LHCN-M2 (cell line): ENCODE measurements at regions not wholly inside any gene's neighbourhood (a gene's known extent, or its start where the extent isn't known, plus 50 kb on each side); places are given as distances from the start of the nearest gene placed in this dataset.

Experiments
- DNase-seq: peaks from one replicate; pipeline ENCODE4 v3.0.0-alpha.2; 2012; ENCODE audit warnings: low read depth

- DNase-seq = no peak
These were observed 50.5 kb upstream of the PRDM1 start for GRCh38 chr6:106035655-106036054.

- no peak for DNase-seq
These were observed 52.3 kb upstream of the PRDM1 start for GRCh38 chr6:106033806-106034205.

GRCh38 chr6:106027758-106028157 is 58.4 kb upstream of the PRDM1 start:
- DNase-seq = no peak

DNA sequence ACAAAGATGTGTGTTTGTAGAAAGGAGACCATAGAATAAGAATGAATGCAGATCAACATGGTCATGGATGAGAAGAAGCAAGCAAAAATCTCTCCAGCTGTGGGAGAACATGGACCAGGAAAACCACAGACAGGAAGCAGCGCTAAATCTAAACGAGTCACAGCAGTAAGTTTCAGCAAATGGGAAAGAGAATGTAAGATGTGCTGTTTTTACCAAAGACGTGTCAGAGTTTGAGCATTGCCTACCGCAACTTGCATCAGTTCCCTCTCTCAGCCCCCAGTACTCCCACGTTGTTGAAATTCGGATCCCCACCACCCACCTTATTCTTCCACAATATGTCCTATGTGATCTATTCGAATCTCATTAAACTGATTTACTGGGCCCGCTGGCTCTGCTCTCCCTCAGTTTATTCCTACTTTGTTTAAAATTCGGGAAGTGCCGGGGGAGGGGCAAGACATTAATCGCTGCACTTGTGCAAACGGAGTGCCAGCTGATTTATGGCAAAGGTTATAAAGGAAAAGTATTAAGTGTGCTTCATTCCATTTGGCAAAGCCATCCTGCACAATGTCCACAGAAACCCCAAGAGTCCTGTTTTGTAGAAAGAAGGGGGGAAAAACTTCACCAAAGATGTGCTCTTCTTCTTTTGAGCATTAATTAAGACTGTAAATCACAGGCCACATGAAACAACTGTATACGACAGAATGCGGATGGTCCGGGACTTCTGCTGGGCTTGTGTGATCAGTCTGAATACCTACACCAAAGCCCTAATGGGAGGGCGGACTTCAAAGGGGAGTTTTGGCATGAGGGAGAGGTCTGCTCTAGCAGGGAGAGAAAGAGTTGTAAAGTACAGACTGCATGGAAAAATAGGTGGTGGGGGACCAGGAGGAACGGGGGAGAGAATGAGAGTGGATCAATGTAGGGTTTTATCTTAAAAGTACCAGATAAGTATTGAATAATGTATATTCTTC is 59.1 kb upstream of the PRDM1 start:
- no peak for DNase-seq

DNA sequence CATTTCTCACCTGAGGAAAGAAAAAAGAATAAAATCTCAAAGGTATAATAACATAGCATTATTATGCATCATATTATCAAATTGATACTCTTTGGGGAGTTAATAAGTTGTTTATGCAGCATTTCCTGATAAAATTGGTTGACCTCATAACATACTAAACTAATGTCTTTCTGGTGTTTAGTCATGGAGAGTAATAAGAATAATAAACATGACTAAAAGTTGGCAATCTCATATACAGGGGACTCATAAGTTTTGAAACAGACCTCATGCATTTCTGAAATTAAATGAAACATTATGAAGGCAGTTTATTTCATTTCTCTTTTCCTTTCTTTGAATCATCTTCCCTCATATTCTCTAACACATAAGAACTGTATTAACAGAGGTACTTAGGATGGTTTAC is 60.5 kb upstream of the PRDM1 start:
- DNase-seq = peak; percentile 32

DNA sequence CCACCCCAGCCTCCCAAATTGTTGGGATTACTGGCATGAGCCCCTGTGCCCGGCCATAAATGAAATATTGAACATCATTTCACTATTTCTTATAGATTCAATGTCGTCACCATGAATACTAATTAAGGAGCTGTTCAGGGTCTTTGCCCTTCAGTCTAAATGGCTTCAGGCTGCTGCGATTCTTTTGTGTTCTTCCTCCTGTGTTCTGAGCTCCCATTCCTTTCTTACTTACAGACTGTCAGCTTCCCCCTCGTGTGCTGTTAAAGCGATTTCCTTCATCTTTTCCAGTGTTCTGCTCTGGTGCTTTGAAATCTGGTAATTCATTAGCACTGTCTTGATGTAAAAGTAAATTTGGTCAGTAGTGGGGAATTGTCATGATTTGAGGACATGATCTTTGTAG is 63.3 kb upstream of the PRDM1 start:
- no peak for DNase-seq

- no peak for DNase-seq
These were observed 68.7 kb upstream of the PRDM1 start for GRCh38 chr6:106017454-106017853.

GRCh38 chr6:106014955-106015354 is 71.2 kb upstream of the PRDM1 start:
- DNase-seq = no peak

- no peak for DNase-seq
These were observed 74.7 kb upstream of the PRDM1 start for GRCh38 chr6:106011476-106011875.

DNA sequence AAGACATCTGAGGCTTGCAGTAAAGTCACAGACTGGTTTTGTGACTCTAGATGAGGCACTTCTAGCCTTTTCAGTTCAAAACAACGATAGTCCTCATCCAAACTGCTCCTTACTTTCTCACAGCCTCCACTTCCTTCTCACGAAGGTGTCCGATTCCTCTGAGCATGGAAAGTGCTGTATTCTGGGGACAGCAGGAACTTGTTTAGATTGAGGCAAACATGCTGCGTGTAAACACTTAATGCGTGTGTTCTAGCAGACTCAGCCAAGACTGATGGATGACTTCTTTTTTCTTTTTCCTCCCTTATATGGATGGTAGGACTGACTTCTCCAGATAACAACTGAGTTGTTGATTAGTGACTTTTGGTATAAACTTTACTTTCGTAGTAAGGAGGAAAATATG is 80.2 kb upstream of the PRDM1 start:
- no peak for DNase-seq

- no peak for DNase-seq
These were observed 81.1 kb upstream of the PRDM1 start for GRCh38 chr6:106005013-106005412.

DNA sequence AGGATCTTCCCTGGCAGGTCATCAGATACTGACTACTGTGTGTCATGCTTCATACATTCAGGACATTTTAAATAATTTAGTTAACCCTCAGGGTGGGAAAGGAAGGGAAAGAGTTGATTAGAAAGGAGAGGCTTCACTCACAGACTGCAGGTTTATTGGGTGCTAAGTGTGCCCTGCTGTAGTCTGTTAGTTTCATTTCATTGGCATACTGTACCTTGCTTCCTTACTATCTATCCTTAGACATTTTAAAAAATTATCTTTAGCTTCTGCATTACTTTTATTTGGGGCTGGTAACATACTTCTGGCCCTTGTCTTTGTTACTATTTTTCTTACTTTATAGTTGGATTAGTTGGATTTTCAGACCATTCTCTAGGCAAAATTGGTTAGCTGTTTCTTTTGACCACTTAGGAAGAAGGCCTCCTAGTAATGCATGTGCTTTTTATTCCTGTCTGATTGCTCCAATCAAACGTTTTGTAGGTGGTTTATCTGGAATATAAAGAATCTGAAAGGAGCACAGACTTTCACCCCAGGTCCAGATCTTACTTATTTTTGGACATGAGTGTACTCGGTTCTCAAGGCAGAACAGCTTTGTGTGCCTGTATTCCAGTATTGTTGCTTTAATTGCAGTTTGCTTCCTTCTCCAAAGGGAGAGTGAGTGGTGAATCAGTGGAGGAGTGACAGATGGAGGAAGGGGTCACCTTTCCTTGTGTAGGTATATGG is 82.7 kb upstream of the PRDM1 start:
- DNase-seq = no peak

DNA sequence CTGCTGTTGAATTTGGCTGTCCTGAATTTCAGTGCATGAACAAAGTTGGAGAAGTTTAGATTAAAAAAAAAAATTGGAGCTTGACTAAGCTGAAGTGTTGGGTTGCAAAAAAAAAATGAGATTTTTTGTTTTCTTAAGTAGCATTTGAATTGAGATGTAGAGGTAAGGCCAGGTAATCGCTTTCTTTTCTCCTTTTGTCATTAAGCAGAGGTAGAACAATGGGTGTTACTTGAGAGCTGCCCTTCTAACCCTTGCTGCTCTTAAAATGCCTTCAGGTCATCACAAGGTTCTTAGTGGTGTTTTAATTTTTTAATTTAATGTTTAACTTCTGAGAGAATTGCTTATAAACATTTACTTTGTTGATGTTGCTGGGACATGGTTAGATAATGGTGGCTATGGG is 84.1 kb upstream of the PRDM1 start:
- no peak for DNase-seq

DNA sequence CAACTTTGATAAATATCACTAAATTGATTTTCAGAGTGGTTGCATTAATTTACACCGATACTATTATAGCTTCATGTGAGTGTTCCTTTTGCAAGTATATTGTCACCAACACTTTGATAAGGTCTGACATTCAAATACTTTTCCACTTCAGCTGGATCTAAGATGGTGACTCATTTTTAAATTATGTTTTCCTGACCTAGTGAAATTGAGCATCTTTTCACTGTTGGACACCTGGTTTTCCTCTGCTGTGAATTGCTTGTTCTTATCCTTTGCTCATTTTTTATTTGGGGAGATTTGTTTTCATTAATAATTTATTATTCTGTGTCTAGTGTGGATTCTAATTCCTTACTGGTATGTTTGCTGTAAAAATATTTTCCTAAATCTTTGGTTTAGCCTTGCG is 85.2 kb upstream of the PRDM1 start:
- DNase-seq = no peak

DNA sequence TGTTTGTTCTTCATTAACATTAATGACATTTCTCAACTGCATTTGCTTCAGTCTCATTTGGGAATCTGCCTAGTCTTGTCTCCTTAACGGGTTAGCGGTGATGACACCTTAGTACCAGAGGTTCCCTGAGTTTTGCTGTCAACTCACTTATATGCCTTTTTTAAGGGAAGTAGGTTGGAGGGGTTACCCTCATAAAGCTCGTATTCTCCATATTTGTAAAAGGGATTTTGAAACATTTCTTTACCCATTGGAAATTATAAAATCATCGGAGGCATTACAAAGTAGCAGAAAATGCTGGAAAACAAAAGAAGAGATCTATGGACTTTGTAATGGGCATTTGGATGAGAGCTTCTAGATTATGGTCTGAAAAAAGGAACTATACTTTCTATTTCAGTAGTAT is 88.7 kb upstream of the PRDM1 start:
- DNase-seq = no peak

GRCh38 chr6:105995391-105995865 is 90.7 kb upstream of the PRDM1 start:
- DNase-seq = no peak

DNA sequence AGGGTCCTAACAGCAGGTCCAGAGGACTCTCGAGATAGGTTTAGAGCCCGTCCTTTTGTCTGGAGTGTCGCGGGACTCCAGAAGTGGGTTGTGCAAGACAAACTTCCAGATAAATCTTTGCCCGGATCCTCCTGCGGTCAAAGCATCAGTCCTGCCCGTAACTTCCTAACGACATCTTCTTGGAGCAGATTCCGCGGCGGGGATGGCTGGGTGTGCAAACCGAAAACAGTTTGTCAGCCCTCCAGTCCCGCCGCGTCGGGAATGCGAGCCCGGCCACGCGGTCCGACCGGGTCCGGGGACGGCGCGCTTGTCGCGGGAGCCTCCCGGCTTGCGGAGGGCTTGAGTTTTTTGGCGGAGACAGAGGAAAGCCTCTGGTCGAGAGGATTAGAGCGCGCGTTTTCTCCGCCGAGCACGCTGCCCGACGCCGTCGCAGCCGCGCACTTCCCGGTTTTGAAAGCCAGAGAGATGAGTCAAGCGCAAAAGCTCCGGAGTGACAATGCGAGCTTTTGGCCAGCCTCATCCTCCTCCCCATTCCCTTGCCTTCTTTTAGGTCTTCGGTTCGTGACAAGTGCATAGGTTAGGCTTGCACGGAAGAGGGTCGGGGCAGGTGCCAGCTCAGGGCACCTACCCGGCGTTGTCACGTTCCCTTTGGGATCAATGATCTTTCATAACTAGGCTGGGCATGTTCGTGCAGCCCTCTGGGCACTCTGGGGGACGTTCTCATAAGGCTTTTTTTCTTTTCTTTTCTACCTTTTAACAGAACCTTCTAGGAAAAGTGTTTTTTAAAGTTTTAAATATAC is 91.3 kb upstream of the PRDM1 start:
- peak; percentile 80 for DNase-seq

DNA sequence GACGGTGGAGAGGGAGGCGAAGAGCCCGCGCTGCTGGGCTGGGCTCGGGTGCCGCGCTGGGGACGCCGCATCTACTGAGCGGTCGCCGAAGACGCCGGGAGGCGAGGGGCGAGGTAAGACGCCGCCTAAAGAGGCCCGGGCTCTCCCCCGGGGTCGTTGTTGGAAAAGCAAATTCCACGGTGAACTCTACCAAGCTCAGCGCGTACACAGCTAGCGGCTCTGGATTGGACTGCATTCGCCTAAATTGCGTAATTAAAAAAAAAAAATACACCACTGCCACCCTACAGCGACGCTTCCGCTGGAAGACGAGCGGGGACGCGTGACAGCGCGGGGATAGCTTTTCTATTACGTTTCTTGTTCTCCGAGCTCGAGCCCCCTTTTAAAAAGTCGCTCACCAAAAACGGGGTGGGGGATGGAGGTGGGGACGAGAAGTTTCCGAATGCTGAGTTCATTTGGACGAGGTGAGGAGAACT is 92.0 kb upstream of the PRDM1 start:
- DNase-seq = peak; percentile 64

- DNase-seq = no peak
These were observed 92.6 kb upstream of the PRDM1 start for GRCh38 chr6:105993341-105994117.

DNA sequence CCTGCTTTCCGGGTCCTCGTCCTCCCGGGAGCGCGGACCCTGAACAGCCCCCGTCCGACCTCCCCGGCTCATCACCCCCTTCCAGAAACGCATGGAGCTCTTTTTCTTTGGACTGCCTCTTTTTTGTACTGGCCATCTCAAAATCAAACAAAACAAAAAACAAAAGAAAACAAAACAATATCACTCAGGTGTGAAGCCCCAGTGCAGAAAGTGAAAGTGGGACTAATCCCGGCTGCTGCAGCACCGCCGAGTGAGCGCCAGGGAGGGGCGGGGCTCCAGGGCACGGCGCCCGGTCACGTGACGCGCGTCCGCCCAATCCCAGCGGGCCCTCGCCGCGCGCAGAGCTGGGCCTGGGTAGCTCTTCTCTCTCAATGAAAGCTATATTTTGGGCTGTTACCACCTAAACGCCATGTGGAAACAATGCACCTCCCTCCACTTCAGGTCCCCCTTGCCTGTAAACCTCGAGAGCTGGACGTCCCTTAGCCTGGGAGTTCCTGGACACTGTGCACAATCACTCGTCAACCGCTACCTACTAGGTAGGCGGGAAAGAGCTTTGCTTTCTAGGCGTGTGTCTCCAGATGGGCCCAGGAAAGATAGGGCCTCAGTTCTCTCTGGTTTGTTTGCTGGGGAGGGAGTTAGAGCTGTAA is 93.7 kb upstream of the PRDM1 start:
- DNase-seq = peak; percentile 72
